PC-3 (cell line): ENCODE measurements at regions not wholly inside any gene's neighbourhood (a gene's known extent, or its start where the extent isn't known, plus 50 kb on each side); places are given as distances from the start of the nearest gene placed in this dataset.

Experiments used
- ATAC-seq: fragments of 200-7000 bp; cut with Tn5 transposase; 2 replicates; pipeline ENCODE4 v1.9.1; 2020; ENCODE audit warnings: mild to moderate bottlenecking, moderate library complexity
- BruUV-seq: library from RNA; stranded (reverse); fragments of 400-500 nt; replicated peaks from 2 replicates; lab custom pipeline; 2021; lab: Mats Ljungman, UMichigan
- CTCF ChIA-PET: fragments of 300-600 bp; sonication (Branson Sonifier 250); formaldehyde crosslinking; loops from one replicate; lab custom pipeline; 2022; ENCODE audit warnings: antibody characterized with exemption; lab: Charles Lee
- POLR2A ChIA-PET: fragments of 300-600 bp; sonication (Branson Sonifier 250); formaldehyde crosslinking; loops from one replicate; lab custom pipeline; 2022; ENCODE audit warnings: antibody characterized with exemption; ENCODE audit not compliant: unreplicated experiment; lab: Charles Lee
- DNase-seq: peaks from one replicate; pipeline ENCODE4 v3.0.0-alpha.2; 2015
- H2AFZ ChIP-seq: fragments of 300-600 bp; sonication (generic); 2 replicates; pipeline ENCODE4 v1.6.0; 2016; ENCODE audit warnings: antibody characterized with exemption, low read length
- H3F3A ChIP-seq: fragments of 300-600 bp; sonication (generic); one replicate; pipeline ENCODE4 v1.6.0; 2017; ENCODE audit warnings: antibody characterized with exemption, low read length, control low read depth, mild to moderate bottlenecking; ENCODE audit not compliant: unreplicated experiment
- H3K27ac ChIP-seq: fragments of 300-600 bp; sonication (generic); 2 replicates; pipeline ENCODE4 v1.5.1; 2016; ENCODE audit warnings: mild to moderate bottlenecking, low read length
- H3K27me3 ChIP-seq: fragments of 300-600 bp; sonication (generic); 2 replicates; pipeline ENCODE4 v1.6.1; 2016; ENCODE audit warnings: low read length, mixed read lengths
- H3K36me3 ChIP-seq: fragments of 300-600 bp; sonication (generic); 2 replicates; pipeline ENCODE4 v1.6.1; 2016; ENCODE audit warnings: low read depth, mixed run types, low read length, mixed read lengths
- H3K4me1 ChIP-seq: fragments of 300-600 bp; sonication (generic); 2 replicates; pipeline ENCODE4 v1.5.1; 2016; ENCODE audit warnings: low read length; ENCODE audit not compliant: insufficient read depth
- H3K4me2 ChIP-seq: fragments of 300-600 bp; sonication (generic); 2 replicates; pipeline ENCODE4 v1.6.0; 2016; ENCODE audit warnings: low read length
- H3K4me3 ChIP-seq: fragments of 300-600 bp; sonication (generic); 2 replicates; pipeline ENCODE4 v1.5.1; 2016; ENCODE audit warnings: mild to moderate bottlenecking, low read length, mixed read lengths
- H3K79me2 ChIP-seq: fragments of 300-600 bp; sonication (generic); 2 replicates; pipeline ENCODE4 v1.6.1; 2017; ENCODE audit warnings: low read length, mixed read lengths
- H3K9ac ChIP-seq: fragments of 300-600 bp; sonication (generic); 2 replicates; pipeline ENCODE4 v1.6.0; 2016; ENCODE audit warnings: mild to moderate bottlenecking, low read length
- H3K9me2 ChIP-seq: fragments of 300-600 bp; sonication (generic); replicated peaks from 2 replicates; pipeline ENCODE4 v1.6.1; 2016; ENCODE audit warnings: mixed run types, low read length, mixed read lengths
- H3K9me3 ChIP-seq: fragments of 300-600 bp; sonication (generic); 2 replicates; pipeline ENCODE4 v1.6.1; 2016; ENCODE audit warnings: low read length, mixed read lengths
- H4K20me1 ChIP-seq: fragments of 300-600 bp; sonication (generic); 2 replicates; pipeline ENCODE4 v1.6.1; 2016; ENCODE audit warnings: low read length, mixed read lengths
- EZH2 ChIP-seq: fragments of 300-600 bp; sonication (generic); IDR thresholded peaks from one replicate; pipeline ENCODE4 v1.6.1; 2017; ENCODE audit warnings: antibody characterized with exemption, mild to moderate bottlenecking, low read length; ENCODE audit not compliant: unreplicated experiment
- EZH2phosphoT487 ChIP-seq: fragments of 300-600 bp; sonication (generic); IDR thresholded peaks from 2 replicates; pipeline ENCODE4 v1.6.1; 2018; ENCODE audit warnings: mild to moderate bottlenecking, antibody characterized with exemption, low read length, borderline replicate concordance
- intact Hi-C: fragments of 100-400 bp; cut with micrococcal nuclease; formaldehyde crosslinking; loops from 2 replicates; pipeline ENCODE4 v1.9.0; 2023
- TF ChIP-seq, protein P1 (sequence below): fragments of 300-600 bp; sonication (generic); conservative IDR thresholded peaks from 2 replicates; pipeline ENCODE4 v1.5.1; 2017; ENCODE audit warnings: antibody characterized with exemption, low read depth, mild to moderate bottlenecking, low read length

GRCh38 chr17:33980193-33980592, 274.9 kb upstream of the CCL2 start:
- Histone ChIP-seq H4K20me1 (no peaks in the 10 kb centered on the region), H3K4me3 (no peak overlapping the region), H2AFZ (no peak overlapping the region), H3K9ac (no peak overlapping the region), H3K9me2 (no peaks in the 10 kb centered on the region), H3K4me2 (no peak overlapping the region), H3K27me3 (no peaks in the 10 kb centered on the region), H3F3A (no peaks in the 10 kb centered on the region), H3K27ac (no peak overlapping the region), H3K36me3 (no peaks in the 10 kb centered on the region), H3K4me1 (no peaks in the 10 kb centered on the region), H3K9me3 (no peaks in the 10 kb centered on the region), H3K79me2 (no peaks in the 10 kb centered on the region)
- DNase-seq (no peak), ATAC-seq (no peak)
- CTCF ChIA-PET: no interaction called here
- intact Hi-C loops: no loop called here
- TF ChIP-seq, protein P1, sequence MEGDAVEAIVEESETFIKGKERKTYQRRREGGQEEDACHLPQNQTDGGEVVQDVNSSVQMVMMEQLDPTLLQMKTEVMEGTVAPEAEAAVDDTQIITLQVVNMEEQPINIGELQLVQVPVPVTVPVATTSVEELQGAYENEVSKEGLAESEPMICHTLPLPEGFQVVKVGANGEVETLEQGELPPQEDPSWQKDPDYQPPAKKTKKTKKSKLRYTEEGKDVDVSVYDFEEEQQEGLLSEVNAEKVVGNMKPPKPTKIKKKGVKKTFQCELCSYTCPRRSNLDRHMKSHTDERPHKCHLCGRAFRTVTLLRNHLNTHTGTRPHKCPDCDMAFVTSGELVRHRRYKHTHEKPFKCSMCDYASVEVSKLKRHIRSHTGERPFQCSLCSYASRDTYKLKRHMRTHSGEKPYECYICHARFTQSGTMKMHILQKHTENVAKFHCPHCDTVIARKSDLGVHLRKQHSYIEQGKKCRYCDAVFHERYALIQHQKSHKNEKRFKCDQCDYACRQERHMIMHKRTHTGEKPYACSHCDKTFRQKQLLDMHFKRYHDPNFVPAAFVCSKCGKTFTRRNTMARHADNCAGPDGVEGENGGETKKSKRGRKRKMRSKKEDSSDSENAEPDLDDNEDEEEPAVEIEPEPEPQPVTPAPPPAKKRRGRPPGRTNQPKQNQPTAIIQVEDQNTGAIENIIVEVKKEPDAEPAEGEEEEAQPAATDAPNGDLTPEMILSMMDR: no peak
- no peak for TF ChIP-seq EZH2
- TF ChIP-seq EZH2phosphoT487: no peak
- POLR2A ChIA-PET: no interaction called here
- no TSS peak for BruUV-seq

DNA sequence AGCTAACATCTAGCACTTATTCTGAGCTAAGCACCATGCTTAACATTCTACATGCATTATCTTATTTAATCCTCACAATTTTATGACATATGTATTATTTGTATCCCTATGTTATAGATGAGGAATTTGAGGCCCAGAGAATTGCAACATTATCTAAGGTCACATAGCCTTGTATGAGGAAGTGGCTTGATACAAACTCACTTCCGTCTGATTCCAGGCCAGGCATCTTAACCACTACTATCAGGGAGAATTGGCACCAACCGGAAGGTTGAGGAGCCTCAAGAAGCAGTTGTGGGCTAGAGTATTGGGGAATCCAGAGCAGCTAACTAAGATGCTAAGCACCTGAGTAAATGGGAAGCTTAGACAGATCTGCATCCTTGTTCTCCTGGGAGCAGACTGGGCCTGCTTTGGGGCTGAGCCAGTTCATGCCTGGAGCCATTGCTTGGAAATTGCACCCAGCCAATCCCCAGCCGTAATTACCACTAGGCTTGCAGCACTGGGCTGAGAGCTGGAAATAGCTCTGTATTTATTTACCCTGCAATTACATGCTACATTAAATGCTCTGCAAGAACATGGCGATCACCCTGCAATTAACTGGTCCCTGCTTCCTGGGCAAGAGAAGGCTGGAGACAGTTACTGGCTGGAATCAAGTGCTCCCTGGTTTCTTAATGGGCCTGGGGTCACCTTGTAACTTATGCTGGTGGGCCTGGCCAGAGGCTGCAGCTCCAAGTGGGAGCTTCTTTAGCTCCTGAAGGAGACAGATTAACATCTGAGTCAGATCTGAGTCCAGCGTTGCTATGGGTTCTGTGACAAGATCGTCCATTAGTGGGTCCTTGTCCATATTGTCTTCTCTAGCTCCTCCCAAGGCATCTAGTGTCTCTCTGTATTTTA, 273.1 kb upstream of the CCL2 start:
- H3F3A ChIP-seq: no peaks in the 10 kb centered on the region
- POLR2A ChIA-PET: no interaction called here
- H3K9me3 ChIP-seq: no peaks in the 10 kb centered on the region
- H3K27me3 ChIP-seq: no peaks in the 10 kb centered on the region
- no peaks in the 10 kb centered on the region for H3K36me3 ChIP-seq
- ATAC-seq (no peak), DNase-seq (no peak)
- no peak overlapping the region for H3K4me2 ChIP-seq
- no peaks in the 10 kb centered on the region for H3K9me2 ChIP-seq
- no peaks in the 10 kb centered on the region for H4K20me1 ChIP-seq
- no peaks in the 10 kb centered on the region for H3K79me2 ChIP-seq
- CTCF ChIA-PET: no interaction called here
- intact Hi-C loops: no loop called here
- TF ChIP-seq, protein P1: no peak
- TF ChIP-seq EZH2 (no peak), EZH2phosphoT487 (no peak)
- no peak overlapping the region for H2AFZ ChIP-seq
- no peak overlapping the region for H3K4me3 ChIP-seq
- no peaks in the 10 kb centered on the region for H3K4me1 ChIP-seq
- no TSS peak for BruUV-seq
- H3K27ac ChIP-seq: no peak overlapping the region
- no peak overlapping the region for H3K9ac ChIP-seq

GRCh38 chr17:33982909-33983308, 272.2 kb upstream of the CCL2 start:
- Histone ChIP-seq H3K9ac (no peak overlapping the region), H3K9me2 (no peaks in the 10 kb centered on the region), H3F3A (no peaks in the 10 kb centered on the region), H4K20me1 (no peaks in the 10 kb centered on the region), H3K4me2 (no peak overlapping the region), H2AFZ (no peak overlapping the region), H3K4me1 (no peaks in the 10 kb centered on the region), H3K4me3 (no peak overlapping the region), H3K9me3 (no peaks in the 10 kb centered on the region), H3K27me3 (no peaks in the 10 kb centered on the region), H3K79me2 (no peaks in the 10 kb centered on the region), H3K27ac (no peak overlapping the region), H3K36me3 (no peaks in the 10 kb centered on the region)
- ChIA-PET POLR2A (no interaction called here), CTCF (no interaction called here)
- no peak for ATAC-seq
- no peak for DNase-seq
- no TSS peak for BruUV-seq
- intact Hi-C loops: no loop called here
- TF ChIP-seq, protein P1: no peak
- TF ChIP-seq EZH2phosphoT487 (no peak), EZH2 (no peak)
